Subcutaneous abdominal adipose tissue (tissue), 5 donors: ENCODE measurements at regions not wholly inside any gene's neighbourhood (a gene's known extent, or its start where the extent isn't known, plus 50 kb on each side); places are given as distances from the start of the nearest gene placed in this dataset.

Experiments
- H3K27ac ChIP-seq: one replicate; pipeline ENCODE4 v1.7.0; 2013; ENCODE audit warnings: low read depth, mild to moderate bottlenecking, inconsistent platforms, low read length, moderate library complexity
- H3K27me3 ChIP-seq, 5 donors: one replicate each; pipeline ENCODE4 v1.7.0; 2013; ENCODE audit warnings: low read length in 5 of 5, inconsistent platforms in 1 of 5; ENCODE audit not compliant: control insufficient read depth in 5 of 5, insufficient read depth in 4 of 5
- H3K36me3 ChIP-seq, 5 donors: one replicate each; pipeline ENCODE4 v1.7.0; 2013; ENCODE audit warnings: low read length in 5 of 5; ENCODE audit not compliant: control insufficient read depth in 5 of 5, insufficient read depth in 5 of 5
- H3K4me1 ChIP-seq, 5 donors: one replicate each; pipeline ENCODE4 v1.7.0; 2013; ENCODE audit warnings: low read length in 5 of 5, mild to moderate bottlenecking in 3 of 5, moderate library complexity in 1 of 5; ENCODE audit not compliant: control insufficient read depth in 5 of 5, insufficient read depth in 5 of 5
- H3K4me3 ChIP-seq, 5 donors: one replicate each; pipeline ENCODE4 v1.7.0; 2013; ENCODE audit warnings: low read length in 5 of 5, low read depth in 1 of 5
- H3K9ac ChIP-seq, 5 donors: one replicate each; pipeline ENCODE4 v1.7.0; 2013; ENCODE audit warnings: low read length in 5 of 5, mild to moderate bottlenecking in 4 of 5, moderate library complexity in 3 of 5
- H3K9me3 ChIP-seq, 5 donors: one replicate each; pipeline ENCODE4 v1.7.0; 2013; ENCODE audit warnings: low read length in 5 of 5; ENCODE audit not compliant: control insufficient read depth in 5 of 5
- donor health status: healthy.
- donor health status: healthy.
- donor health status: healthy.
- donor health status: healthy.
- donor health status: healthy.

DNA sequence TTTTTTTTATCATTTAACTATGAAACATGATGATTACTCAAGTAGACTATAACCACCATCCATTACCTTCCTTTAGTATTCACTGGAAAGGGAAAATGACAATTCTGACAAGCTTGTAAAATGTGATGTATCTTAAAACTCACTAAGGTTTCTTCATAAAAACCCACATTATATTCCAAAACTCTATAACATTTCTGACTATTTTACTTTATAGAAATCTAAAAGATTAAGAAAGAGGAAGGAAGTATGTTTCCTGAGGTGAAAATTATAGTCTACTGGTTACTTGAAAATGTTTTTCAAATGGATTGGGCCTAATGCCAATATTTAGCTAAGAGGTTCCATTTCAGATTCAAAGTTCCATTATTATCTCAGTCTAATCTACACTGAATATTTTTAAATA lies 1982.2 kb upstream of the C9orf72 start:
- Histone ChIP-seq H3K4me3 (no peak overlapping the region), H3K36me3 (no peaks in the 10 kb centered on the region), H3K4me1 (peaks cover 0 to 2% (median 0%) of the 10 kb centered on the region in 5 donors), H3K27me3 (no peaks in the 10 kb centered on the region), H3K9me3 (peaks cover 0 to 5% (median 0%) of the 10 kb centered on the region in 5 donors), H3K27ac (no peak overlapping the region), H3K9ac (no peak overlapping the region)

DNA sequence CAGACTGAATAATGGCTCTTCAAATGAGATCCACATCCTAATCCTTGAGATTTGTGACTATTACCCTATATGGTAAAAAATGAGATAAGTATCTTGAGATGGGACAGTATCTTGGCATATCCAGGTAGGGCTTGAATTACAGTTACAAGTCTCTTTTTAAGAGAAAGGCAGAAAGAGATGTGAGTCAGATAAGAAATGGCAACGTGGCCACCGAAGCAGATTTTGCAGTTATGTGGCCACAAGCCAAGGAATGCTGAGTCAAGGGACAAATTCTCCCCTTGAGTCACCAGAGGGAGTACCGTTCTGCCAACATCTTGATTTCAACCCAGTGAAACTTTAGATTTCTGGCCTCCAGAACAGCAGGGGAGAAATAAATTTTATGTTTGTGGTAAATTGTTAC lies 1983.0 kb upstream of the C9orf72 start:
- Histone ChIP-seq H3K36me3 (no peaks in the 10 kb centered on the region), H3K27ac (no peak overlapping the region), H3K4me1 (no peaks in the 10 kb centered on the region), H3K4me3 (no peak overlapping the region), H3K9ac (no peak overlapping the region), H3K27me3 (no peaks in the 10 kb centered on the region), H3K9me3 (peaks cover 0 to 3% (median 0%) of the 10 kb centered on the region in 5 donors)

DNA sequence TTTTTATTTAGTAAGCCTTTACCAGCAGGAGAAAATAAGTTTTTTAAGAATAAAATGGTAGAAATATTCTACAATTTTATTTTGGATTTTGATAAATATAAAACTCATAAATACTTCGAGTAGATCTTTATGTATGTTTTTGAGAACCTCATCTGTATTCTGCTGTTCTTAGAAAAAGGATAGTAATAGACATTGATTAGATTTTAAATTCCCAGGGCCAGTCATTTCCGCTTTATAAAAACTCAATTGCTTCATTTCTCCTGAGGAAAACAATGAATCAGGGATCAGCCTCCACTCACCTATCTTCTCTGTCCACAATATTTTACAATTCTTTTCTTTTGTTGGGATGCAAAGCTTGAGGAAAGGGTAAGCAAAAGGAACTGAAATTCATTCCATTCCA lies 1983.5 kb upstream of the C9orf72 start:
- H3K9ac ChIP-seq, result no peak overlapping the region
- H3K4me3 ChIP-seq, result no peak overlapping the region
- no peaks in the 10 kb centered on the region for H3K27me3 ChIP-seq
- no peaks in the 10 kb centered on the region for H3K36me3 ChIP-seq
- peaks cover 0 to 3% (median 0%) of the 10 kb centered on the region in 5 donors for H3K9me3 ChIP-seq
- H3K4me1 ChIP-seq, result no peaks in the 10 kb centered on the region
- no peak overlapping the region for H3K27ac ChIP-seq

DNA sequence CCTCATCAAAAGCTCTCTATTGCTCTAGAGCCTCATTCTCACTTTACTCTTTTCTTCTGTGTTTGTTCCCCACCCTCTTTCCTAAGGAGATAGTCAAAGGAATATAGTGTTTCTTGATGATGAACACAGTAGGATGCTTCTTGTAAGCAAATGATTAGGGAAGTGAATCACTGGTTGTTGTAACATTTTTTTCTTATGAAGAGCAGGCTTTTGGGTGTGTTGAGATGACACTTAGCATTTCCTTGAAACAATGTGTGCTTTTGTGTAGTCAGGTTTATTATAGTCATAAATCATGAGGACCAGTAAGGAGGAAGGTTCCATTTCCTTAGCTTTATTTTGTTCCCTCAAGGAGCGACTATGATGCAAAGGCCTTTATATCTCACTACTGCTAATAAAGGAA lies 1991.3 kb upstream of the C9orf72 start:
- H3K27me3 ChIP-seq, result no peaks in the 10 kb centered on the region
- no peaks in the 10 kb centered on the region for H3K4me1 ChIP-seq
- H3K4me3 ChIP-seq, result no peak overlapping the region
- H3K9me3 ChIP-seq, result no peaks in the 10 kb centered on the region
- H3K27ac ChIP-seq, result no peak overlapping the region
- no peaks in the 10 kb centered on the region for H3K36me3 ChIP-seq
- no peak overlapping the region for H3K9ac ChIP-seq

DNA sequence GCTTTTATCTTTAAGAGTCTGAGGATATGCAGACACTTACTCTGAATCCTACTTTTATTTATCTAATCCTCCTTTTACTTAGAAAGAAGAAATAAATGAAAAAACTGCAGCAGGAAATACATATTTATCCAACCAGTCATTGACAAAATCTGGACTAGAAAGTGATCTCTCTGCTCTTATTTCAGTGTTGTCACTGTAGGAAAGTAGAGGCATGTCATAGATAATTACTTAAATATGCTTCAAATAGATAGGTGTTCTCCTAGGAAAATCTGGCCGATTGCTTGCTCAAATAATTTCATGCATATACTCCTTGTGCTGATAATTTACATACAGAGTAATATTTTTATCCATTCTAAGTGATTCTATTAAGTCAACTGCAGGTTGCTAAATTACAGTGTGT lies 2001.9 kb upstream of the C9orf72 start:
- Histone ChIP-seq H3K9me3 (no peaks in the 10 kb centered on the region), H3K27me3 (no peaks in the 10 kb centered on the region), H3K36me3 (no peaks in the 10 kb centered on the region), H3K9ac (no peak overlapping the region), H3K4me1 (no peaks in the 10 kb centered on the region), H3K27ac (no peak overlapping the region), H3K4me3 (no peak overlapping the region)

DNA sequence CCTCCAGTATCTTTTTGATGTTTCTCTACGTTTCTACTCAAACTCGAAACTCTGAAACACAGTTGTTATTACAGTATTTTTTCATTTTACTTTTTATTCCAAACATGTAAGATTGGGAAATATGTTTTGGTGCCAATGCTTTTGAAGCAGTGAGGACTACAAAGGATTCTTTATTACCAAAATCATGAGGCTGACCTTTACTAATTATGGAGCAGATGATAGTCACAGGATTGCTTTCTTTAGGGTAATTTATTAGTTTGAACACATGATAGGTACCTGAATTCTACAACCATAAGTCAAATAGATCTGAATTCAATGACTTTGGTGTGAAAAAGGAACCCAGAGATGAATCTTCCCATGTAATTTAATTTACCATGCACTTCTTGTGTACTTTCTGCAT lies 2015.1 kb upstream of the C9orf72 start:
- H3K4me1 ChIP-seq, result peaks cover 0 to 2% (median 0%) of the 10 kb centered on the region in 5 donors
- no peaks in the 10 kb centered on the region for H3K36me3 ChIP-seq
- H3K27me3 ChIP-seq, result no peaks in the 10 kb centered on the region
- peaks cover 0 to 4% (median 0%) of the 10 kb centered on the region in 5 donors for H3K9me3 ChIP-seq
- H3K9ac ChIP-seq, result no peak overlapping the region
- H3K27ac ChIP-seq, result no peak overlapping the region
- no peak overlapping the region for H3K4me3 ChIP-seq

DNA sequence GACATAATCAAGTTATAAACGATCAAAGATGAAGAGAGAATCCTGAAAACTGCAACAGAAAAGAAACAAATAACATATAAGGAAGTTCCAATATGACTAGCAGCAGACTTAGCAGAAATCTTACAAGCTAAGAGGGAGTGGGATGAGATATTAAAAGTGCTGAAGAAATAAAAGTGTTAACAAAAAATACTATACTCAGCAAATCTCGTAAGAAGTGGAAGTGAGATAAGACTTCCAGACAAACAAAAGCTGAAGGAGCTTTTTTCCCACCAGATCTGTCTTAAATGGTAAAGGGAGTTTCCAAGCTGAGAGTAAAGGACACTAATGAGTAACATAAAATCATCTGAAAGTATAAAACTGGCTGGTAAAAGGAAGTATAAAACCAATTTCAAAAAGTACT lies 2036.0 kb upstream of the C9orf72 start:
- Histone ChIP-seq H3K4me1 (no peaks in the 10 kb centered on the region), H3K27ac (no peak overlapping the region), H3K9ac (no peak overlapping the region)

DNA sequence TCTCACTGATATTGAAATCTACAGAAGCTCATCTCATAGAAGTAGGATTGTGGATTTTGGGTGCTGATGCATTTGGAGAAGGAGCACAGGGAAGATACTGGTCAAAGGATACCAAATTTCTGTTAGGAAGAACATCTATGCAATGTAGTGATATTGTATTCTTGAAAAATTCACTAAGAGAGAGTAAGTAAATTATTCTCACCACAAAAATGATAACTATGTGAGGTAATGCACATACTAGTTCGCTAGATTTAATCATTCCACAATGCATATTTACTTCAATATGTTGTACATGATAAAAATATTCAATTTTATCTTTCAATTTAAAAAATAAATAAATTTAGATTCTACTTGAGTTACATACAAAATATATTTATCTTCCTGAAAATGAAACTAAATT lies 2040.5 kb upstream of the C9orf72 start:
- H3K4me1 ChIP-seq, result no peaks in the 10 kb centered on the region
- no peak overlapping the region for H3K4me3 ChIP-seq
- no peaks in the 10 kb centered on the region for H3K9me3 ChIP-seq
- H3K9ac ChIP-seq, result no peak overlapping the region
- no peaks in the 10 kb centered on the region for H3K36me3 ChIP-seq
- H3K27me3 ChIP-seq, result no peaks in the 10 kb centered on the region
- no peak overlapping the region for H3K27ac ChIP-seq

More for the DNA sequence above, 2036.0 kb upstream of the C9orf72 start:
- no peaks in the 10 kb centered on the region for H3K27me3 ChIP-seq
- H3K4me3 ChIP-seq, result no peak overlapping the region
- H3K9me3 ChIP-seq, result no peaks in the 10 kb centered on the region
- no peaks in the 10 kb centered on the region for H3K36me3 ChIP-seq

DNA sequence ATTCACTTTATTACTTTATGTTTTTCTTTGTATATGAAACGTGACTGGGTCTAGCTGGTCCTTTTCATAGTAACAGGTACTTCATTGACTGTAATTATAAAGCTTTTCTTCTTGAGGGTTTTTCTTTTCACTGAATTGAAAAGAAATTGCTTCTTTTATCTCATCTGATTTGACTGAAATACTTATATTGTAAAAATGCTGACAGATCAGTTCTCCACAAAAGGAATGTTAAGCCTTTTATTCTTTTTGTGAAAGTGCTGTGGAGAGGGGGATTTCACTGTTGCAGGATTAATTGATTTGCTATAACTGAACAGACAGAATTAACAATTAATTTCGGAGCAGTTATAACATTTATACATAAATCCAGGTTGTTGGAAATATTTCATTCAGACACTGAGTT lies 2043.6 kb upstream of the C9orf72 start:
- H3K4me1 ChIP-seq, result no peaks in the 10 kb centered on the region
- H3K4me3 ChIP-seq, result no peak overlapping the region
- no peaks in the 10 kb centered on the region for H3K36me3 ChIP-seq
- no peak overlapping the region for H3K9ac ChIP-seq
- no peaks in the 10 kb centered on the region for H3K9me3 ChIP-seq
- no peak overlapping the region for H3K27ac ChIP-seq
- no peaks in the 10 kb centered on the region for H3K27me3 ChIP-seq

DNA sequence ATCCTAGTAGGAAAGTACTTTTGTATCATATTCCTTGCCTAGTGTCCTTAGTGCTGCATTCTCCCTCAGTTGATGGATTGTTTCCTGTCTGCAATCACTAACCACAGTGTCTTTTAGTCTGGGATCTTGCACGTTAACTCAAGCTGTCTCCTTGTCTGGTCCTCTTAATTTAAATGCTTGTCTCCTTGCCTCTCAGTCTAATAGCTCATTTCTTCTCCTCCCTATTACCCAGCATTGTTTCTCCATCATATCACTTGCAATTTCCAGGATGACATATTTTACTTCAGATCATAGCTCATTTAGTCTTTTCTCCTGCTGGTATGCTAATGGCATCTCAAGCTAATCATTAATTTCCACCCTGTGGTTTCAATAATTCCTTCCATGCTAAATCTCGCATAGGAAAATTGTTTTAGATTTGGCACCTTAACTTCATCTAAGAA lies 2052.0 kb upstream of the C9orf72 start:
- Histone ChIP-seq H3K9ac (no peak overlapping the region), H3K36me3 (no peaks in the 10 kb centered on the region), H3K4me3 (no peak overlapping the region), H3K27ac (no peak overlapping the region), H3K4me1 (no peaks in the 10 kb centered on the region), H3K27me3 (no peaks in the 10 kb centered on the region), H3K9me3 (no peaks in the 10 kb centered on the region)

DNA sequence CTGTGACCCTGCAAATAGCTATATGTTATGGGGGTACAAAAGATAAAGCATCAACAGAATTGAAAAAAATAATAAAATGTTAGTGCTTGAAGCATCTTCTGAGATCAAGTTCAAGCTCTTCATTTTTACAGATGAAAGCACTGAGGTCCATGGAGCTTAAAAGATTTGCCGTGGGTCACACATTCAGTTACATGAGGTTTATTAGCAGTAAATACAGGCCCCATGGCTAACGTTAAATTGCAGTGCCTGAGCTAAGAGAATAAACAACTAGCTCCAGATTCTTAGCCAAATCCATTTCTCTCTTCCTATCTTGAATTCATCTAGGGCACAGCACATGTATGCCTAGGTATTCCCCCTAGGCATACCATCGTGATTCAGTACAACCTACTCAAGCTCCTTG lies 2052.7 kb upstream of the C9orf72 start:
- H3K36me3 ChIP-seq, result no peaks in the 10 kb centered on the region

More for the DNA sequence above, 2052.7 kb upstream of the C9orf72 start:
- no peaks in the 10 kb centered on the region for H3K27me3 ChIP-seq
- H3K9ac ChIP-seq, result no peak overlapping the region
- H3K4me1 ChIP-seq, result no peaks in the 10 kb centered on the region
- H3K9me3 ChIP-seq, result no peaks in the 10 kb centered on the region
- H3K4me3 ChIP-seq, result no peak overlapping the region
- no peak overlapping the region for H3K27ac ChIP-seq
